Suprapubic skin (tissue), 4 donors: ENCODE measurements at regions not wholly inside any gene's neighbourhood (a gene's known extent, or its start where the extent isn't known, plus 50 kb on each side); places are given as distances from the start of the nearest gene placed in this dataset.

Experiments
- POLR2A ChIP-seq, 2 donors: fragments of 450-650 bp; IDR thresholded peaks; one replicate each; pipeline ENCODE4 v1.6.1; 2017; ENCODE audit warnings: antibody characterized with exemption in 2 of 2, mild to moderate bottlenecking in 2 of 2, moderate library complexity in 2 of 2
- POLR2AphosphoS5 ChIP-seq, 3 donors: sonication (generic); formaldehyde crosslinking; IDR thresholded peaks; one replicate each; pipeline ENCODE4 v1.6.1; 2017; ENCODE audit warnings: antibody characterized with exemption in 3 of 3
- TF ChIP-seq, protein P1 (sequence below), 2 donors: fragments of 200-600 bp in 1 of 2; fragments of 450-650 bp in 1 of 2; sonication (generic) in 1 of 2; IDR thresholded peaks; one replicate each; pipeline ENCODE4 v1.5.1; 2016 to 2019; ENCODE audit warnings: antibody characterized with exemption in 2 of 2, mild to moderate bottlenecking in 1 of 2, moderate library complexity in 1 of 2

DNA sequence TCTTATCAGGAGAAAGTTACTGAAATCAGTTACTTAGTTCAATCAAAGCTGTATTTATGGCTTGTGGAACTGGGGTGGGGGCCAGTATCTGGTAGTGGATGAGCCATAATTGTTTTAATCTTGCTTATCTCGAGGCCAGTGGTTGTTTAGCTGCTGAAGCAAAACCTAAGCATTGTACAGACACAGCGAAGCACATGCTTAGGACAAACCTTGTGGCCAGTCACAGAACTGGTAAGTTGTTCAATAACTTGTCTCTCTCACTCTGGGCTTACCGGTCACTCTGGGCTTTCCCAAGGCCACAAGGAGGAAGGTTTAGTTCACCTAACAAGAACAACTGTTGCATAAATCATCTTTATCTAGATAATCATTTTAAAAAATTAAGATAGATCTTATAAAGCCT is 296.6 kb upstream of the NETO1 start:
- no peak for TF ChIP-seq POLR2AphosphoS5 (IDR thresholded peaks at IDR 0.05)
- TF ChIP-seq, protein P1, sequence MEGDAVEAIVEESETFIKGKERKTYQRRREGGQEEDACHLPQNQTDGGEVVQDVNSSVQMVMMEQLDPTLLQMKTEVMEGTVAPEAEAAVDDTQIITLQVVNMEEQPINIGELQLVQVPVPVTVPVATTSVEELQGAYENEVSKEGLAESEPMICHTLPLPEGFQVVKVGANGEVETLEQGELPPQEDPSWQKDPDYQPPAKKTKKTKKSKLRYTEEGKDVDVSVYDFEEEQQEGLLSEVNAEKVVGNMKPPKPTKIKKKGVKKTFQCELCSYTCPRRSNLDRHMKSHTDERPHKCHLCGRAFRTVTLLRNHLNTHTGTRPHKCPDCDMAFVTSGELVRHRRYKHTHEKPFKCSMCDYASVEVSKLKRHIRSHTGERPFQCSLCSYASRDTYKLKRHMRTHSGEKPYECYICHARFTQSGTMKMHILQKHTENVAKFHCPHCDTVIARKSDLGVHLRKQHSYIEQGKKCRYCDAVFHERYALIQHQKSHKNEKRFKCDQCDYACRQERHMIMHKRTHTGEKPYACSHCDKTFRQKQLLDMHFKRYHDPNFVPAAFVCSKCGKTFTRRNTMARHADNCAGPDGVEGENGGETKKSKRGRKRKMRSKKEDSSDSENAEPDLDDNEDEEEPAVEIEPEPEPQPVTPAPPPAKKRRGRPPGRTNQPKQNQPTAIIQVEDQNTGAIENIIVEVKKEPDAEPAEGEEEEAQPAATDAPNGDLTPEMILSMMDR (IDR thresholded peaks at IDR 0.05): no peak
- no peak for TF ChIP-seq POLR2A (IDR thresholded peaks at IDR 0.05)
